ENCODE measurements at regions not wholly inside any gene's neighbourhood (a gene's known extent, or its start where the extent isn't known, plus 50 kb on each side); places are given as distances from the start of the nearest gene placed in this dataset.

DNA sequence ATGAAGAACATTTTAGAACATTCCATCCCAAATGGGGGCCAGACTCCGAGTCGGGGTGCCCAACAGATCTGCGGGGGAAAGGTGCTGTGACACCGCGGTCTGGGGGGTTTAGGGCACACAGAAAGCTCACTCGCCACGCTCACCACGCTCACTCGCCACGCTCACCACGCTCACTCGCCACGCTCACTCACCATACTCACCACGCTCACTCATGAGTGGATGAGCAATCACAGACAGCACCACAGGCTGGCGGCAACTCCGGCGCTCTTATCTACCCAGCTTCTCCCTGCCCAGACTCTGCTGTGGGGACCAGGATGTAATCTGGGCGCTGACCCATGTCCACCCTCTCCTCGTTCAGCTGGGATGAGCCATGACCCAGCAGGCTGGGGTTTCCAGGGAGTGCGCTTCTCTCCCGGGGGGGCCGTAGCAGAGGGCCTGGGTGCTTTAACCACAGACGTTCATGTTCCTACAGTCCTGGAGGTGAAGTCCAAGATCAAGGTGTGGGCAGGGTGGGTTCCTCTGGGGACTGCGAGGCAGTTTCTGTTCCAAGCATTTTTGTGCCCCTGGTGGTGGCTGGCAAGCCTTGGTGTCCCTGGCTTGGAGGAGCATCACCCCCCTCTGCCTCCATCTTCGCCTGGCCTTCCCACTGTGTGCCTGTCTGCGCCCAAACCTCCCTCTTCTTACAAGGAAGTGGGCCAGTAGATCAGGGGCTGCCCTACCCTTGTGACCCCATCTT is 141.2 kb downstream of the CTTN start:
- intact Hi-C loops (cut with DNase I) = no loop called here
- DNase-seq (no peak), ATAC-seq (no peak)
- H3K9me3 ChIP-seq = no peaks in the 10 kb centered on the region
- TF ChIP-seq, protein P1, sequence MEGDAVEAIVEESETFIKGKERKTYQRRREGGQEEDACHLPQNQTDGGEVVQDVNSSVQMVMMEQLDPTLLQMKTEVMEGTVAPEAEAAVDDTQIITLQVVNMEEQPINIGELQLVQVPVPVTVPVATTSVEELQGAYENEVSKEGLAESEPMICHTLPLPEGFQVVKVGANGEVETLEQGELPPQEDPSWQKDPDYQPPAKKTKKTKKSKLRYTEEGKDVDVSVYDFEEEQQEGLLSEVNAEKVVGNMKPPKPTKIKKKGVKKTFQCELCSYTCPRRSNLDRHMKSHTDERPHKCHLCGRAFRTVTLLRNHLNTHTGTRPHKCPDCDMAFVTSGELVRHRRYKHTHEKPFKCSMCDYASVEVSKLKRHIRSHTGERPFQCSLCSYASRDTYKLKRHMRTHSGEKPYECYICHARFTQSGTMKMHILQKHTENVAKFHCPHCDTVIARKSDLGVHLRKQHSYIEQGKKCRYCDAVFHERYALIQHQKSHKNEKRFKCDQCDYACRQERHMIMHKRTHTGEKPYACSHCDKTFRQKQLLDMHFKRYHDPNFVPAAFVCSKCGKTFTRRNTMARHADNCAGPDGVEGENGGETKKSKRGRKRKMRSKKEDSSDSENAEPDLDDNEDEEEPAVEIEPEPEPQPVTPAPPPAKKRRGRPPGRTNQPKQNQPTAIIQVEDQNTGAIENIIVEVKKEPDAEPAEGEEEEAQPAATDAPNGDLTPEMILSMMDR (IDR thresholded peaks at IDR 0.05) = no peak
- H3K27me3 ChIP-seq (ENCODE audit: insufficient read depth in 3 of 3, low read length in 2 of 3) = peaks cover 0 to 11% (median 10%) of the 10 kb centered on the region in 3 donors
- H3K27ac ChIP-seq = no peak overlapping the region
- no peak overlapping the region for H3K4me3 ChIP-seq
- WGBS, 3 donors = 94 to 95% (median 94%) methylated on average over 26 of the region's 26 CpGs
- no peaks in the 10 kb centered on the region for H3K36me3 ChIP-seq (ENCODE audit: insufficient read depth in 1 of 2, low read depth in 1 of 2)
- H3K4me1 ChIP-seq = no peaks in the 10 kb centered on the region

DNA sequence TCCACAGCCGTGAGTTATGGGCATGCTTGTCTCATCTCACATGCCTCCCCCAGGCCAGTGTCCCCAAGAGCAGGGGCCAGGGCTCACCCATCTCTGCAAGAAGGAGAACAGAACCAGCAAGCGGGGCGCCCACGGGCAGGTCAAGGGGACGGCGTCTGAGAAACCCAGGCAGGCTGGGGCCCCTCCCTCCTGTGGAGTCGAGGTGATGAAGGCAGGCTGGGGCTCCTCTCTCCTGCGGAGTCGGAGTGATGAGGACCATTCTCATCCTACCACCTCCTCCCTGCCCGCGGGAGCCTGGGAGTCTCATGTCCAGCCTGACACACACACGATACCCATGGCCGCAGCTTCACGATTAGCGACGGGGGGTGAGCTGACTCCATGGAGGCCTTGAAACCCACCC is 141.9 kb downstream of the CTTN start:
- peak in 1 of 2 donors; percentile 26 for DNase-seq
- no peaks in the 10 kb centered on the region for H3K36me3 ChIP-seq (ENCODE audit: insufficient read depth in 1 of 2, low read depth in 1 of 2)
- TF ChIP-seq, protein P1 (IDR thresholded peaks at IDR 0.05) = no peak
- H3K4me3 ChIP-seq = no peak overlapping the region
- intact Hi-C loops (cut with DNase I) = no loop called here
- peaks cover 0 to 17% (median 15%) of the 10 kb centered on the region in 3 donors for H3K27me3 ChIP-seq (ENCODE audit: insufficient read depth in 3 of 3, low read length in 2 of 3)
- no peaks in the 10 kb centered on the region for H3K9me3 ChIP-seq
- H3K27ac ChIP-seq = no peak overlapping the region
- no peak for ATAC-seq
- no peaks in the 10 kb centered on the region for H3K4me1 ChIP-seq
- 87 to 92% (median 90%) methylated on average over 16 of the region's 16 CpGs for WGBS, 3 donors

DNA sequence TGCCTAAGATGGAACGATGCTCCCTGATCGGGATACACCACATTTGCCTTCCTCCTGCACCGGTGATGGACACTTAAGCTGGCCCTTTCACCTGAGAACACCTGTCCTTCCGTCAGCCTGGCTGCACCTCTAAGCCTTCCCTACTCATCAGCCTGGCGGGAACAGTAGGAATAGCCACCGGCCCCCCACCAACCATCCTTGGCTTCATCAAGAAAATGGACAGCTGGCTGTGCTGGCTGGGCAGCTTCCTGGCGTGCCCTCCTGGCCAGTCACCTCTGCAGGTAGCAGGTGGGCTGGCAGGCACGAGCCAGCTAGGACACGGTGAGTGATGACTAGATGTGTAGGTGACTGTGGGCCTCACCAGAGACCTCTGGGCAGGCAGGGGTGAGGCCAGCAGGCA is 142.8 kb downstream of the CTTN start:
- Histone ChIP-seq H3K27ac (no peak overlapping the region), H3K4me1 (no peaks in the 10 kb centered on the region), H3K36me3 (ENCODE audit: insufficient read depth in 1 of 2, low read depth in 1 of 2) (no peaks in the 10 kb centered on the region), H3K9me3 (no peaks in the 10 kb centered on the region), H3K27me3 (ENCODE audit: insufficient read depth in 3 of 3, low read length in 2 of 3) (peaks cover 0 to 27% (median 16%) of the 10 kb centered on the region in 3 donors), H3K4me3 (no peak overlapping the region)
- TF ChIP-seq, protein P1 (IDR thresholded peaks at IDR 0.05) = no peak
- ATAC-seq (no peak), DNase-seq (no peak)
- intact Hi-C loops (cut with DNase I) = no loop called here
- 84% methylated on average over 9 of the region's 9 CpGs for WGBS, 3 donors

DNA sequence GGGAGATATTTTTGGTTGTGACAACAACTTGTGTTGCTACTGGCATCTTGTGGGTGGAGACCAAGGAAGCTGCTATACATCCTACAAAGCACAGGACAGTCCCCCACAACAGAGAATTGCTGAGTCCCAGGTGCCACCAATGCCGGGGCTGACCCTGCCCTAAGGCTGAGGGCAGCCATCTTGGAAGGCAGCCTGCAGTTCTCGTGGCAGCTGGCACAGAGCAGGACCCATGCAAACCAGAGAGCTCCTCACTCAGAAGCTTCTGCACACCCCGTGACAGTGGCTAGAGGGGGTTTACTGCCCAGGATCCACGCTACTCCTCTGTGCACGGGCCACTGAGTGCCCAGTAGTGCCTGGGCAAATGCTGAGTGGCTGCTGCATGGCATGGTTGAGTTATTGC is 143.4 kb downstream of the CTTN start:
- H3K4me1 ChIP-seq = no peaks in the 10 kb centered on the region
- H3K36me3 ChIP-seq (ENCODE audit: insufficient read depth in 1 of 2, low read depth in 1 of 2) = no peaks in the 10 kb centered on the region
- TF ChIP-seq, protein P1 (IDR thresholded peaks at IDR 0.05) = no peak
- ATAC-seq (no peak), DNase-seq (peak in 1 of 2 donors; percentile 7)
- H3K4me3 ChIP-seq = no peak overlapping the region
- H3K27ac ChIP-seq = no peak overlapping the region
- H3K27me3 ChIP-seq (ENCODE audit: insufficient read depth in 3 of 3, low read length in 2 of 3) = peaks cover 0 to 31% (median 18%) of the 10 kb centered on the region in 3 donors
- intact Hi-C loops (cut with DNase I) = no loop called here
- 84 to 97% (median 96%) methylated on average over 5 of the region's 5 CpGs for WGBS, 3 donors
- no peaks in the 10 kb centered on the region for H3K9me3 ChIP-seq

DNA sequence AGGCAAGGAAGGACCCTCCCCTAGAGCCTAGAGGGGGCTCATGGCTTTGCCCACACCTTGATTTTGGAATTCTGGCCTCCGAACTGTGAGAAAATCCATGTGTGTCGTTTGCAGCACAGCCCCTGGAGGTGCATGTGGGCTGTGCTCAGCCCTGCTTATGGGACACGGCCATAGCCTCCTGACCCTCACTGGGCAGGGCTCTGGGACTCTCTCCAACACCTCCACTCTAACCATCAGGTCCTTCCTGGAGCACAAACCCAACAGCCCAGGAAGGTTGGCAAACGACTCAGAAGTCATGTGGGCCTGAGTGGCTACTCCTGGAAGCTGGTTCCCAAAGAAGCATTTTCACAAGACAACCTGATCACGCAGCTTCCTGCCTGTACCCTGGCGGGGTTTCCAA is 144.1 kb downstream of the CTTN start:
- Histone ChIP-seq H3K27ac (no peak overlapping the region), H3K36me3 (ENCODE audit: insufficient read depth in 1 of 2, low read depth in 1 of 2) (no peaks in the 10 kb centered on the region), H3K4me3 (no peak overlapping the region), H3K4me1 (no peaks in the 10 kb centered on the region), H3K27me3 (ENCODE audit: insufficient read depth in 3 of 3, low read length in 2 of 3) (peaks cover 0 to 38% (median 18%) of the 10 kb centered on the region in 3 donors), H3K9me3 (no peaks in the 10 kb centered on the region)
- TF ChIP-seq, protein P1 (IDR thresholded peaks at IDR 0.05) = no peak
- intact Hi-C loops (cut with DNase I) = no loop called here
- DNase-seq = peak in 1 of 2 donors; percentile 22
- no peak for ATAC-seq
- WGBS, 3 donors = 78 to 80% (median 78%) methylated on average over 6 of the region's 6 CpGs
